H9 (cell line): ENCODE measurements at regions not wholly inside any gene's neighbourhood (a gene's known extent, or its start where the extent isn't known, plus 50 kb on each side); places are given as distances from the start of the nearest gene placed in this dataset.

Experiments used
- DNase-seq: peaks from one replicate; pipeline ENCODE4 v3.0.0-alpha.2; 2017
- H2AFZ ChIP-seq: one replicate; pipeline ENCODE4 v1.6.1; 2013; ENCODE audit warnings: mild to moderate bottlenecking, low read length, control low read depth, moderate library complexity
- H2AK5ac ChIP-seq: 2 replicates; pipeline ENCODE4 v1.6.1; 2013; ENCODE audit warnings: low read length, control low read depth, mixed read lengths; ENCODE audit not compliant: insufficient read length
- H2BK120ac ChIP-seq: one replicate; pipeline ENCODE4 v1.6.1; 2013; ENCODE audit warnings: low read depth, mild to moderate bottlenecking, low read length, control low read depth, inconsistent platforms; ENCODE audit not compliant: poor library complexity, severe bottlenecking
- H2BK12ac ChIP-seq: 2 replicates; pipeline ENCODE4 v1.6.1; 2013; ENCODE audit warnings: low read length, control low read depth, mixed read lengths, low read depth; ENCODE audit not compliant: insufficient read length
- H2BK15ac ChIP-seq: 2 replicates; pipeline ENCODE4 v1.6.1; 2013; ENCODE audit warnings: low read depth, low read length, control low read depth
- H2BK20ac ChIP-seq: one replicate; pipeline ENCODE4 v1.6.1; 2013; ENCODE audit warnings: low read depth, mild to moderate bottlenecking, low read length, control low read depth, inconsistent platforms; ENCODE audit not compliant: poor library complexity, severe bottlenecking
- H2BK5ac ChIP-seq: 2 replicates; pipeline ENCODE4 v1.6.1; 2013; ENCODE audit warnings: low read length, control low read depth, mixed read lengths; ENCODE audit not compliant: insufficient read length
- H3K14ac ChIP-seq: 2 replicates; pipeline ENCODE4 v1.6.1; 2013; ENCODE audit warnings: low read length, control low read depth; ENCODE audit not compliant: insufficient read depth
- H3K18ac ChIP-seq: 2 replicates; pipeline ENCODE4 v1.6.1; 2013; ENCODE audit warnings: low read depth, mild to moderate bottlenecking, mixed read lengths, low read length, control low read depth; ENCODE audit not compliant: insufficient read length
- H3K23ac ChIP-seq: 2 replicates; pipeline ENCODE4 v1.6.1; 2013; ENCODE audit warnings: low read length, control low read depth, mixed read lengths, low read depth; ENCODE audit not compliant: insufficient read length
- H3K23me2 ChIP-seq: 2 replicates; pipeline ENCODE4 v1.6.1; 2013; ENCODE audit warnings: low read depth, mild to moderate bottlenecking, mixed read lengths, low read length, control low read depth; ENCODE audit not compliant: insufficient read length, poor library complexity, severe bottlenecking
- H3K27ac ChIP-seq: 2 replicates; pipeline ENCODE4 v1.5.1; 2013; ENCODE audit warnings: low read length, control low read depth, mixed read lengths, low read depth; ENCODE audit not compliant: insufficient read length
- H3K27me3 ChIP-seq: 2 replicates; pipeline ENCODE4 v1.6.1; 2013; ENCODE audit warnings: low read length, control low read depth, inconsistent platforms; ENCODE audit not compliant: insufficient read depth
- H3K4ac ChIP-seq: 2 replicates; pipeline ENCODE4 v1.6.1; 2013; ENCODE audit warnings: low read depth, mild to moderate bottlenecking, control low read depth, inconsistent platforms, low read length, moderate library complexity
- H3K4me1 ChIP-seq: 2 replicates; pipeline ENCODE4 v1.6.1; 2013; ENCODE audit warnings: low read length, control low read depth, inconsistent platforms; ENCODE audit not compliant: insufficient read depth
- H3K4me2 ChIP-seq: 2 replicates; pipeline ENCODE4 v1.6.1; 2013; ENCODE audit warnings: low read length, control low read depth, mixed read lengths; ENCODE audit not compliant: insufficient read length, insufficient read depth
- H3K56ac ChIP-seq: 2 replicates; pipeline ENCODE4 v1.6.1; 2013; ENCODE audit warnings: low read depth, mild to moderate bottlenecking, mixed read lengths, low read length, control low read depth; ENCODE audit not compliant: insufficient read length
- H3K79me1 ChIP-seq: 2 replicates; pipeline ENCODE4 v1.6.1; 2013; ENCODE audit warnings: low read depth, mild to moderate bottlenecking, moderate library complexity, low read length, control low read depth, inconsistent platforms; ENCODE audit not compliant: insufficient read depth, poor library complexity, severe bottlenecking
- H3K79me2 ChIP-seq: 2 replicates; pipeline ENCODE4 v1.6.1; 2013; ENCODE audit warnings: low read length, control low read depth, inconsistent platforms; ENCODE audit not compliant: insufficient read depth
- H3K9ac ChIP-seq: 2 replicates; pipeline ENCODE4 v1.6.1; 2013; ENCODE audit warnings: low read length, control low read depth, mixed read lengths; ENCODE audit not compliant: insufficient read length; ENCODE audit errors: extremely low read depth
- H3K9me3 ChIP-seq: one replicate; pipeline ENCODE4 v1.6.1; 2013; ENCODE audit warnings: low read depth, low read length, inconsistent platforms; ENCODE audit not compliant: control insufficient read depth
- H3T11ph ChIP-seq: one replicate; pipeline ENCODE4 v1.6.1; 2013; ENCODE audit warnings: mild to moderate bottlenecking, low read length, control low read depth, inconsistent platforms
- H4K20me1 ChIP-seq: one replicate; pipeline ENCODE4 v1.6.1; 2013; ENCODE audit not compliant: control insufficient read depth, insufficient read length, insufficient read depth
- H4K5ac ChIP-seq: 2 replicates; pipeline ENCODE4 v1.6.1; 2013; ENCODE audit warnings: low read depth, mild to moderate bottlenecking, mixed read lengths, low read length, control low read depth; ENCODE audit not compliant: insufficient read length
- H4K8ac ChIP-seq: replicated peaks from 2 replicates; pipeline ENCODE4 v1.6.1; 2013; ENCODE audit warnings: low read length, control low read depth, mixed read lengths, low read depth; ENCODE audit not compliant: insufficient read length
- H4K91ac ChIP-seq: 2 replicates; pipeline ENCODE4 v1.6.1; 2013; ENCODE audit warnings: low read depth, mild to moderate bottlenecking, moderate library complexity, mixed read lengths, low read length, control low read depth; ENCODE audit not compliant: insufficient read length
- H3K27ac Mint-ChIP-seq, 3 experiments: 2 replicates in 2 of 3; 3 replicates in 1 of 3; pipeline ENCODE4 v1.8.0; 2020 to 2021; ENCODE audit warnings: mixed read lengths in 3 of 3, mild to moderate bottlenecking in 1 of 3, moderate library complexity in 1 of 3
- H3K27me3 Mint-ChIP-seq: 2 replicates; pipeline ENCODE4 v1.8.0; 2021; ENCODE audit warnings: low read depth, mild to moderate bottlenecking, moderate library complexity, mixed read lengths
- H3K36me3 Mint-ChIP-seq, 3 experiments: 2 replicates in 2 of 3; 3 replicates in 1 of 3; pipeline ENCODE4 v1.8.0; 2020 to 2021; ENCODE audit warnings: low read depth in 3 of 3, mixed read lengths in 3 of 3; ENCODE audit not compliant: insufficient read depth in 1 of 3
- H3K4me1 Mint-ChIP-seq, 2 experiments: 2 replicates each; pipeline ENCODE4 v1.8.0; 2020; ENCODE audit warnings: mixed read lengths in 2 of 2
- H3K4me3 Mint-ChIP-seq, 2 experiments: 2 replicates in 1 of 2; 3 replicates in 1 of 2; pipeline ENCODE4 v1.8.0; 2020 to 2021; ENCODE audit warnings: mild to moderate bottlenecking in 2 of 2, mixed read lengths in 2 of 2, moderate library complexity in 1 of 2
- H3K9me3 Mint-ChIP-seq, 2 experiments: 2 replicates in 1 of 2; 3 replicates in 1 of 2; pipeline ENCODE4 v1.8.0; 2020; ENCODE audit warnings: mild to moderate bottlenecking in 2 of 2, mixed read lengths in 2 of 2, moderate library complexity in 1 of 2
- CTCF ChIP-seq: fragments of 200-600 bp; sonication (generic); conservative IDR thresholded peaks from 3 replicates; pipeline ENCODE4 v1.8.0; 2021; ENCODE audit warnings: antibody characterized with exemption, mild to moderate bottlenecking
- WGBS: extraction: QIAGEN DNeasy Blood & Tissue Kit; methylation state at CpG from one replicate; pipeline ENCODE4 v1.1.7; 2013; ENCODE audit warnings: missing lambda C conversion rate, low lambda C conversion rate, mixed read lengths; ENCODE audit not compliant: insufficient read length; ENCODE audit errors: extremely low coverage; 5-methylcytosine and 5-hydroxymethylcytosine counted together

GRCh38 chr13:112160558-112160957 lies 93.6 kb downstream of the SOX1 start:
- H3K4ac ChIP-seq = no peak overlapping the region; the same call in 1 of the 2 replicates
- no peak overlapping the region for H2BK120ac ChIP-seq
- H2BK12ac ChIP-seq = peak overlapping the region; percentile 18
- no peak overlapping the region for H4K5ac ChIP-seq
- H3K79me1 ChIP-seq = no peaks in the 10 kb centered on the region
- no peak overlapping the region for H3K9ac ChIP-seq
- H3K27ac Mint-ChIP-seq = peak overlapping the region; percentile 47 to 99 (median 99); a peak in 5 of 7 replicates
- no peak overlapping the region for H2AFZ ChIP-seq
- H3K79me2 ChIP-seq = no peaks in the 10 kb centered on the region
- no peak overlapping the region for H2BK15ac ChIP-seq
- no peak overlapping the region for H2BK20ac ChIP-seq
- H3K27me3 ChIP-seq = no peaks in the 10 kb centered on the region
- no peak overlapping the region for H2BK5ac ChIP-seq
- peaks cover 13% of the 10 kb centered on the region; the same call in 1 of the 2 replicates for H3K4me1 ChIP-seq
- no peak overlapping the region for H3K23ac ChIP-seq
- H3K23me2 ChIP-seq = no peaks in the 10 kb centered on the region
- H3K27me3 Mint-ChIP-seq = 0 out of 2 replicates have a peak, but pooled peaks cover 2% of the 10 kb centered on the region
- WGBS = no CpG with 5 or more reads among the region's 14 CpGs
- peaks cover 5 to 39% (median 16%) of the 10 kb centered on the region in 3 experiments for H3K36me3 Mint-ChIP-seq
- H2AK5ac ChIP-seq = no peak overlapping the region
- H3K56ac ChIP-seq = no peak overlapping the region
- peak overlapping the region; percentile 27; the same call in 1 of the 2 replicates for H3K14ac ChIP-seq
- TF ChIP-seq CTCF = no peak
- H4K91ac ChIP-seq = no peak overlapping the region
- peaks cover 51 to 57% of the 10 kb centered on the region in 2 experiments for H3K4me1 Mint-ChIP-seq
- peaks cover 17% of the 10 kb centered on the region in 2 experiments for H3K9me3 Mint-ChIP-seq
- peak overlapping the region; percentile 5 for H3K18ac ChIP-seq
- H3K27ac ChIP-seq = peak overlapping the region; percentile 85
- H3K4me3 Mint-ChIP-seq = peak overlapping the region; percentile 16 to 68; a peak in 3 of 5 replicates
- no peak overlapping the region for H4K8ac ChIP-seq
- no peak overlapping the region for H3K4me2 ChIP-seq
- H3T11ph ChIP-seq = no peak overlapping the region
- H3K9me3 ChIP-seq = no peaks in the 10 kb centered on the region
- no peaks in the 10 kb centered on the region for H4K20me1 ChIP-seq
- DNase-seq = no peak
